Pons (tissue), 1 donor: ENCODE measurements at regions not wholly inside any gene's neighbourhood (a gene's known extent, or its start where the extent isn't known, plus 50 kb on each side); places are given as distances from the start of the nearest gene placed in this dataset.

Experiments used
- DNase-seq: peaks from one replicate; pipeline ENCODE4 v3.0.0-alpha.2; 2016; ENCODE audit warnings: low spot score

GRCh38 chr9:7394002-7394774 lies 405.4 kb downstream of the DMAC1 start:
- DNase-seq: peak; percentile 79

GRCh38 chr9:7392148-7392547 lies 407.4 kb downstream of the DMAC1 start:
- no peak for DNase-seq

GRCh38 chr9:7388755-7389154 lies 410.8 kb downstream of the DMAC1 start:
- DNase-seq: no peak

- no peak for DNase-seq
Observed at GRCh38 chr9:7387840-7388239, 411.7 kb downstream of the DMAC1 start.

GRCh38 chr9:7382304-7382703 lies 417.3 kb downstream of the DMAC1 start:
- no peak for DNase-seq

- DNase-seq: no peak
Observed at GRCh38 chr9:7377489-7377888, 422.1 kb downstream of the DMAC1 start.

- DNase-seq: no peak
Observed at GRCh38 chr9:7376833-7377232, 422.7 kb downstream of the DMAC1 start.

GRCh38 chr9:7376213-7376612 lies 423.4 kb downstream of the DMAC1 start:
- no peak for DNase-seq

GRCh38 chr9:7375013-7375511 lies 424.5 kb downstream of the DMAC1 start:
- no peak for DNase-seq

GRCh38 chr9:7370988-7371387 lies 428.6 kb downstream of the DMAC1 start:
- DNase-seq: no peak

- DNase-seq: peak; percentile 78
Observed at GRCh38 chr9:7370381-7370780, 429.2 kb downstream of the DMAC1 start.

GRCh38 chr9:7369384-7369821 lies 430.2 kb downstream of the DMAC1 start:
- no peak for DNase-seq

GRCh38 chr9:7368410-7369292 lies 430.9 kb downstream of the DMAC1 start:
- peak; percentile 17 for DNase-seq

- no peak for DNase-seq
Observed at GRCh38 chr9:7367726-7368125, 431.9 kb downstream of the DMAC1 start.

- DNase-seq: no peak
Observed at GRCh38 chr9:7366121-7366520, 433.5 kb downstream of the DMAC1 start.

GRCh38 chr9:7363777-7364477 lies 435.7 kb downstream of the DMAC1 start:
- DNase-seq: no peak

GRCh38 chr9:7360513-7360912 lies 439.1 kb downstream of the DMAC1 start:
- DNase-seq: no peak

GRCh38 chr9:7358876-7359275 lies 440.7 kb downstream of the DMAC1 start:
- no peak for DNase-seq

GRCh38 chr9:7354704-7355103 lies 444.9 kb downstream of the DMAC1 start:
- no peak for DNase-seq

- DNase-seq: no peak
Observed at GRCh38 chr9:7348692-7349091, 450.9 kb downstream of the DMAC1 start.

- no peak for DNase-seq
Observed at GRCh38 chr9:7347556-7347955, 452.0 kb downstream of the DMAC1 start.

- DNase-seq: no peak
Observed at GRCh38 chr9:7346144-7346543, 453.4 kb downstream of the DMAC1 start.
